Stimulated activated CD4-positive, alpha-beta T cell treated with anti-CD3 and anti-CD28 coated beads, Interleukin-4, amount 100 ng/mL, for 24 hours (primary cell): ENCODE measurements at regions not wholly inside any gene's neighbourhood (a gene's known extent, or its start where the extent isn't known, plus 50 kb on each side); places are given as distances from the start of the nearest gene placed in this dataset.

Source experiments
- DNase-seq: peaks from one replicate; pipeline ENCODE4 v3.0.0-alpha.2; 2020

DNA sequence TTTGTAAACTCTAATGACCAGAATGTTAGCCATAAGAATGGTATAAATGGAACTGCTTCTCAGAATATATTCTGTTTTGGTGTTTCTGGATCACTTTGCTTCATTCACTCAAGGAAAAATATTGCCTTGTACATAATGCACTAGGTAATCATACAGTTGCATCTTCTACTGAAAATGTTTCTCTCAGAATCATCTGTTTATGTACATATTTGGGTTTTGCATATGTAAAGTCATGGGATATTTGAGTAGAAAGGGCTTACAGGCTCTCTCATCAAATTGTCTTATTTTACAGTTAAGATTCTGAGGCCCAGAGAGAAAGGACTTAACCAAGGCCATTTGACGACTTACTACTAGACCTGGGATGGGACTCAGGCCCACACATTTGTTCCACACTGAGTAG is 97.8 kb upstream of the PALM2AKAP2 start:
- DNase-seq: no peak

DNA sequence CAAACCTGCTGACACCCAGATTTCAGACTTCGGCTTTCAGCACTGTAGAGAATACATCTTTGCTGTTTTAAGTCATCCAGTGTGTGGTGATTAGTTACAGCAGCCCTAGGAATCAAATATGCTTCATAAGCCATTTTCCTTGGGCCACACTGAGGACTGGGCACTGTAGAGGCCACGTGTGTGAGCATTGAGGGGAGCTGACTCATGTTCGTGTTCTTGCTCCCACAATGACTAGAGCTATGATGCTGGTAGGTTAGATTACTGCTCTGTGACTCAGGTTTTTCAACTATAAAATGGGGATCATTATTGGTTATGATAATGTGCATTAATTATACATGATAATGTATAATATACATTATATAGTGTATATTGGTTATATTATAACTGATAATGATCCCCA is 96.5 kb upstream of the PALM2AKAP2 start:
- DNase-seq: no peak

DNA sequence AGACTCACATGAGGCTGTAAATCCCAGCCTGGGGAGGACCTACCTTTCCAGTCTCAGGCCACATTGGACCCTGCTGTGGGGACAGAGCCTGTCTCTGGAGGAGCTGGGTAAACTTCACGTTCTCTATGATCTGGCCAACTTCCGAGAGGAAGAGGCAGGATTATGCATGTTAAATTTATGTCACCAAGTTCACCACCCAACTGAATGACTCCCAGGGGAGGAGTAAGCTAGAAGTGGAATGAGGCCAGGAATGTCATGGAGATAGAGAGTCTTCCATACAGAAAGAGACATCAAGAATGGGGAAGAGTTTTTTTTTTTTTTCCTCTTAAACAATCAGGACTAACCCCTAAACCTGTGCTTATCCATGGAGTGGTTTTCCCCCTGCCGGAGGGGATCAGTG is 90.3 kb upstream of the PALM2AKAP2 start:
- no peak for DNase-seq

DNA sequence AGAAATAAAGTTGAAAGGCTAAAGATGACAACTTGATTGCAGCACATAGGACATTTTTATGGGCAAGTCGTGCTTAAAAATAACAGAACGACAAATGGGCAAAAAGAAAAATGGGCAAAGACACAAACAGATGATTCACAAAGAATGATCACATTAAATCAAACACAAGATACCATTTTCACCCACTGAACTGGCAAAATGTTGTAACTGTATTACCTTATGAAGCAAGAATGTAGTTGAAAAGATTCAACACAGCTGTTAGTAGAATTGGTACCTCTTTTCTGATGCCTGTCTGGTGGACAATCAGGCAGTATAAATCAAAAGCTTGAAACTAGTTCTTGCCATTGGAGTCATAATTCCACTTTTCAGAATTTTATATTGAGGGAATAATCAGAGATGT is 81.0 kb upstream of the PALM2AKAP2 start:
- no peak for DNase-seq

DNA sequence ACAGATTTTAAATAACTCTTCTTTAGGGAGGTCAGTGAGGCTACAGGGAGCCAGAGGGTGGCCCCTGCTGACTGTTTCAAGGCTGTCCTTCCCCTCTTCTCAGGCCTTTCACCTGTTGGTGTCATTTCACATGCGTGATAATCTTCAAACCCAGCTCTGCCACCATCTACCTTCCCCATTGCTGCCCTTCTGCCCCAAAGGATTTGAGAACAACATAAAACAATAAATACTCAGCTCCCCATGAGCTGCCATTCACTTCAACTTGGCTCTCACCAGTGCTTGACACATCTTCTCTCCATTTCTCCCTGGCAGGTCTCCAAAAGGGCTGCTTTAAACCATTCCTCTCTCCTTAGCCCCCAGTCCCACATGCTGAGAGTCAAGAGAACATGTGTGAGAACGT is 75.5 kb upstream of the PALM2AKAP2 start:
- DNase-seq: no peak

DNA sequence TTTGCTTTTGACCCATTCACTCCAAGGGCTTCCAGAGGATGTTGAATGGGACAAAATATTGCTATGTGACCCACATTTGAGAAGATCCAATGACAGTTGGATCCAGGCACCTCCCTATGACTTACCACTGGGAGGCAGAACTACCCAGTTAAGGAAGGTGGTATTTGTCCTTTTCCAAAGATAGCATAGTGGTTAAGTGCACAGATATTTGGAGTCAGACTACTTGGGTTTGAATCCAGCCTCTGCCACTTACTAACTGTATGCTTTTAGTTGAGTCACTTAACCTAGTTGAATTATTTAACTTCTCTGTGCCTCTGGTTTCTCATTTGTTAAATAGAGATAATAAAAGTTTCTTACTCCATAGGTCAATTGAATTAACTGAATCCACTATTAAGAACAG is 74.5 kb upstream of the PALM2AKAP2 start:
- DNase-seq: no peak

DNA sequence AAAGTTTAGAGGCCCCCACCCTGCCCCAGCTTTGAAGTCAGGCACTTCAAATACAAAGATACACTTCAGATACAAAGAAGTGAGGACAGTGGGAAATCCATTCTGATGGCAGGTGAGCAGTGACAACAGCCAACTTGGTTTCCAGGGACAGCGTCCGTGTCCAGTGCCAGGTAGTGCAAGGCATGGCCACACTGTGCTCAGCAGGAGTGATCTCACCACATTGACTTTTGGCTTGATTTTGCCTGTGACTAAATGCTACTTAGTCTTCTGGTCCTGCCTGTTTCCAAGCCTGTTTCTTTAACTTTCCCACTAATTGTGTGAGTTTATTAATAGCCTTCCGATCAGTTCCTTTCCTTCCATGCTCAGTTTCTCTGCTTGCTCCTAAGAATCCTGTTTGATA is 72.6 kb upstream of the PALM2AKAP2 start:
- DNase-seq: no peak

DNA sequence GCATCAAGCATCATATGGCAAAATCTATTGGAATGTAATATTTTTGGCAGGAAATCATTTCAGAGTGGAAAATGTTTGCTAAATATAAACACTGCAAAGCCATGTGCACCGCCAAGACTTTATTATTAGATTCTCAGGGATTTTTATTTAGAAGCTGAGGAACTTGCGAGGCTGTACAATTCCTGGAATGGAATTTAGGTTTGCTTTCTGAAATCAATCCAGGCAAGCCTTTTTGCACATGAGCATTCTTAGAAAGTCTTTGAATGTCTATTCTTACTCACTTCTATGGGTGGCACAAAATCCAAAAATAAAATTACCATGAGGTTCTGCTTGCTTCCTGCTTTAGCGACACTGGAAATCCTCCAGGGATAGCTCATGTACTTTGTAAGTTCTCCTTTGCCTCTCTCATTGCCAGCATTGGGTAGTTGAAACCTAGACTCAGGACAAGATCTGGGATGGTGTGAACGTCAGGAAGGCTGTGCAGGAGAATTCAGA is 71.5 kb upstream of the PALM2AKAP2 start:
- no peak for DNase-seq

DNA sequence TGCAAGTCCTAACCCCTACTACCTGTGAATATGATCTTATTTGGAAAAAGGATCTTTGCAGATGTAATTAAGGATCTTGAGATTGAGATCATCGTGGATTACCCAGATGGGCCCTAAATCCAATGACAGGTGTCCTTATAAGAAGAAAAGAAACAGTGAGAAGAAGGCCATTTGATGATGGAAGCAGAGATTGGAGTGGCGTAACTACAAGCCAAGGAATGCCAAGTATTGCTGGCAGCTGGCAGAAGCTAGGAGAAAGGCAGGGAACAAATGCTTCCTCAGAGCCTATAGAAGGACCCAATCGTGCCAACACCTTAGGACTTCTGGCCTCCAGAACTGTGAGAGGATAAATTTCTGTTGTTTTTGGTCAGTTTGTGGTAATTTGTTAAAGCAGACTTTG is 70.1 kb upstream of the PALM2AKAP2 start:
- DNase-seq: no peak

DNA sequence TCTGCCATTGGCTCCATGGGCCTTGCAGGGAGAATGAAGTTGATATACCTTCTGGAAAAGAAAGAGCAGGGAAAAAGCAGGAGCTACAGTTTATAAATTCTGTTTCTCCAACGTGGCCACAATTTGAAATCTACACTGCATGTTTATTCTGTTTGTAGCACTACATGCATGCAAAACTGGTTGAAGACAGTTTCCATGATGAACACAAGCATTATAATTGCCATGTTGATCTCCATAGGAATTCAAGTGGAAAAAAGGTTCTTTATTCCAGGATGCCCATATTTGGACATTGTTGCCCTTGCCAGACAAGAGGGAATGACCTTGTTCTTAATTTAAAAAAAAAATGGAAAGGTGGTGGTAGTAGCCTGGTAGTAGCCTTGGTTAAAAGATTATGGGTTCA is 69.2 kb upstream of the PALM2AKAP2 start:
- no peak for DNase-seq

DNA sequence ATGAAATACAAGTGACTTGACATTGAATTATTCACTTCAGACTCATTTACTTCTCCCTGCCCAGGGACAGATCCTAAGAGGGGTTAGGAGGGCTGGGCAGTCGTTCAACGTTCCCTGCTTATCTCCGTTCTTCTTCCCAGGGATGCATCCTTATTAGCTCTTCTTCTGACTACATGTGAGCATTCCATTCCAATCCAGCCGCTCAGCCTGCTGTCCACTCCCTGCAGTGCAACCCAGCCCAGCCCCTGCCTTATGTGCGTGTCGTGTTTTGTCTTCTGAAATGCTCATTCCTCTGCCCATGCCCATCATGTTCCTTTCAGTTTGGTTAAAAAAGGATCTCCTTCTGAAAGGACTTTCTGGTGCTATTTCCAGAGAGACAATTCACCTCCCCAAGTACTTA is 64.7 kb upstream of the PALM2AKAP2 start:
- no peak for DNase-seq

DNA sequence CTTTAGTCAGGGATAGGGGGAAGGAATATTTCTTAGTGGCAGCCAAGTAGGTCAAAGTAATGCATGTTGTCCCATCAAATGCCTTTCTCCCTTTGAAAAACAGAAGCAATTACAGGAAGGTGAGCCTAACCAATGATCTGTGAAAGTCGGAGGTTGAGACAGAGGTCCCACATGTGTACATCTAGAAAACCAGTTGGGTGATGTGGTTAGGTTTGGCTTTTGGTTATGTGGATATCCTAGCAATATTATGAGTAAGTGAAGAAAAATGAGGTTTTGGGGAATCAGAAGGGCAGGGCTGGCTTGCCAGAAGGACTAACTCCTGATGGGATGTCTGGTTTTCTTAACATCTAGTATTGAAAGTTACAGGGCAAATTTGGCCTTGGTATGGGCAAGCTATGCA is 63.4 kb upstream of the PALM2AKAP2 start:
- no peak for DNase-seq

DNA sequence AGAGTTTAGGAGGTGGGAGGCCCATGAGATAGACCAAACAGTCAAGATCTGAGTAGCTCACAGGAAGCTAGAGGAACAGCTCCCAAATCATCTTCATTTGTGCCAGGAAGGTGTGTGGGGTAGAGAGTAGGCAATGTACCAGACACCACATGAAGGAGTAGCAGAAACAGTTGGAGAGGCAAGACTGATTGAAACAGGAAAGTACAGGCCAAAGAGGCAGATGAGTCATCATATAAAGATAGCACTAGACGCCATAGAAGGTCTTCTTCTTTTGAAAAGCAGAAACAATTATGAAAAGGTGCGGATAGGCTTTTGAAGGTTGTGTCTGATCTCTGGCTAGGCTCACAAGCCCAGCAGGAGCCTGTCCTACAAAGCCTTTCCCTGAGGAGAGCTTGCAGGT is 62.7 kb upstream of the PALM2AKAP2 start:
- no peak for DNase-seq

DNA sequence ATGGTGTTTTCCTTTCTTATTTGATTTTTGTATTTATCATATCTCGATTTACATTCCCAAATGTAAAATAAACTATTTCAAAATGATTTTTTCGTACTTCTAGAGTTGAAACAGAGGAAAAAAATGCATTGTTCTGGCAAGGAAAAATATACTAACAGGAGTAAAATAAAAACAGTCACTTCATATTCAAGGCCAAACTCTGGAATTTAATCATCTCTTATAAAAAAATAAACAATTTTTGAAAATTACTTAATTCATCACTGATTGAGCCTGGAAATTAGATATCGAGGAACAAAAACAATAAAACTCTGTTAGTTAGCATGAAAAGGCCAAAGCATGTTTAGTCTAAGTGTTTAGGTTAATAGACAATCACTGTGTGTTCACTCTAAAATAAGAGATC is 61.1 kb upstream of the PALM2AKAP2 start:
- DNase-seq: no peak

DNA sequence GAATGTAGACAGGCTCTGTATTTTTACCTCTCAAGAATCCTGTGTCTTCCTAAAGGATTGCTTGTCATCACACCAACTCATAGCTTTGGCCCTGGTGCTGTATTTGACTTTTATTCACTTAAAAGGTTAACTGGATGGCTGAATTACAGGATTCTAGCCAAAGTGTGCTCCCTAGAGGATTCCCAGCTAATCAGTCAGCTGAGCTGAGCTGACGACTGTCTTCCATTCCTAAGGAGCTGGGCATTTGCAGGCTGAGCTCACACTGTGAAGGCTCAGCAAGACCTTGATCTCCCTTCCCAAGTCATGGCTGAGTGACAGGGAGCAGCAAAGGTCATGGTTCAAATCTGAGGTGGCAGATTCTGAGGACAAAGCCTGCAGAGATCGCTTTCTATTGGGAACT is 59.0 kb upstream of the PALM2AKAP2 start:
- no peak for DNase-seq

DNA sequence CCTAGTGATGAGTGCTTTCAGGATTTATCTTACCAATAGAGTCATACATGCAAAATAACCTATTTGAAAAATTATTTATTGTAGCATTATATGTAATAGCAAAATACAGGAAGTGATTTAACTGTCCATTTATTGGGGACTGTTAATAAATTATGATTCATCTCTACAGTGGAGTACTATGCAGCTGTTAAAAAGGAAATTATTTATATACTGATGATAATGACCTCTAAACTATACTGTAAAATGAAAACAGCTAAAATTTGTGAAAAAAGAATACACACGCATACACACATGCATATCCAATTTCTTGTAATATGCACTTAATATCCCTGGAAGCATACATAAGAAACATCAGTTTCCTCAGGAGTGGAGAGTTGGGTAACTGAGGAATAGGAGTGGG is 58.0 kb upstream of the PALM2AKAP2 start:
- DNase-seq: no peak

DNA sequence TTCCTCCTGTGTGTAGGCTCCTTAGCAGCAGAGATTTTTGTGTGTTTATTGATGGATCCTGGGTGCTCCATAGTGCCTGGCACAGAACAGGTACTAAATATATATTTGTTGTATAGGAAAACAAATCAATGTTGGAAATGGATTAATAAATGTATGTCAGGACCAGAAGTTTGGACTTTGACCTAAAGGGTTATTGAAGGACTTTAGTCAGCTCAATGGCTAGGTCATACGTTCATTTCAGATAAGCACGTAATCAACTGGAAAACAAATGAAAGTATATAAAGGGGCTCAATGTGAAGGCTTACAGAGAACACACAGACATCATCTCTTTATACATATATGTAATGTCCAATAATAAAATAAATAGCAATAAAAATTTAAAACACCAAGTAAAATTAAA is 56.2 kb upstream of the PALM2AKAP2 start:
- DNase-seq: no peak

DNA sequence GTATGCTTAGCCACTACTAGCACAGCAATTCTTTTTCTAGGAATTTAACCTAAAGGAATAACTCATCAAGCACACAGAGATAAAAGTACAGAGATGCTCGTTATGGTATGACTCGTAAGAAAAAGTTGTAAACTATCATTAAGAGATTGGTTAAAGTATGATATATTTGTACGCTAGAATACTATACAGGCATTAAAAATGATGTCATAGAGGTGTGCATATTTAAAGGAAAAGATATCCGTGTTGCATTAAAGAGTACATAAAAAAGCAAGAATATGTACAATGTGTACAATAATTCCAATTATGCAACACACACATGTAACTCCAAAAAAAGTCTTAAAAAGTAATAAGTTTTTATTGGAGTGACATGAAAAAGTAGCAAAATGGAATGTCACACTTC is 54.5 kb upstream of the PALM2AKAP2 start:
- no peak for DNase-seq

DNA sequence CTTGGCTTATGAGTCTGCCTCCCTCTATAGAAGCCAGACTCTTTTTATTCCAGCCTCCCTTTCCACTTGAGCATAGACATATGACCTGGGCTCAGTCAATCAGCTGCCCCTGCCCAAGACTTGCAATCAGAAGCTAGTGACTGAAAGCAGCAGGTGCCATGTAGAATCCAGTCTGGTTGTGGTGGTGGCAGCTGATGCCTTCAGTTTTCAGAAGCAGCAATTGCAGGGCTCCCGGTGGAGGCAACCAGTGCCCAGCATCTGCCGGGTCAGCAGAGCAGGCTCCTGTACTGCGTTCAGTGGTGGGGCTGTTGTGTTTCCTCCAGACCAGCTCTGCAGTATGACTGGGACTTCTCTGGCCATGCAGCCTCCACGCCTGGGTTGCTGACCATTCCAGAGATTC is 53.9 kb upstream of the PALM2AKAP2 start:
- DNase-seq: no peak

DNA sequence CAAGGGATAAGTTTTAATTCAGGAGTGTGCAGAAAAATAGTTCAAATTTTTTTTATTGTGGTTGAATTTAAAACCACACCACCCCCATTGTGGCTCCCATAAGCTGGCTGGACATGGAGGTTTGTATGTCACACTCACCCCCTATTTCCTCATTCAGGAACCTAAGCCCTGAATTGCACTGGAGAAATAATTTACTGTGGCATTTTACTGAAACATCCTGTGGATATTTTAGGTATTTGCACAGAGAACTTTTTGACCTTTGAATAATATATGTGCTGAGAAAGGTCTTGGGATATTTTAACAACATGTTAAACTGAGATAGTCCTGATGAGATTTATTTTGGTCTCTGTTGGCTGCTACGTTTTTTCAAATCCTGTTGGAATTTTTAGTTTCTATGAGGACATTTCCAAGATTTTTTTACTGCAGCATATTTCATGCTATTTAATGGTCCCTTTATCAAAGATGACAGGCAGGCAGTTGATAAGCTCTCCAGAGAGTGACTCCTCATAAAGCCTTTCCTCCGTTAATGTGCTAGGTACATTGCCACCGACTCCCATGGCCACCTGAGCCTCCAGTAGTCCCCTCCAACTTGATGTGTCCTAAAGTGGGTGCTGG is 51.2 kb upstream of the PALM2AKAP2 start:
- DNase-seq: no peak

DNA sequence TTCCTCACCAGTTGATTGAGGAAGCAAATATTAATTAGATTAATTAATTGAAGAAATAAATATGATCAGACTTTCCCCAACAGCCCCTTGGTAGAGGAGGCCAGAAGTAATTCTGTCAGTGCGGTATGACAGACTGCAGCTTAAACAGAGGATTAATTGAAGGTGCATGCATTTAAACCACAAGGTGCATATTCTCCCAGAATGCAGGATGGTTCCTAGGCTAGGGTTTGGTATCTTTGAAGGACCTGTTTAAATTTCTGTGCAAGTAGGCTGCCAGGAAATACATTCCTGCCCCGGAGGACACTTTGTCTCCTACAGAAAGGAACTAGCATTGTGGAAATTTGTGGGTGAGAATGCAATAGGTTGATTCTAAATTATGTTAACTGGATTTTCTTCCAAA is 50.5 kb upstream of the PALM2AKAP2 start:
- DNase-seq: no peak
